Liver (tissue), 8 donors: ENCODE measurements at regions not wholly inside any gene's neighbourhood (a gene's known extent, or its start where the extent isn't known, plus 50 kb on each side); places are given as distances from the start of the nearest gene placed in this dataset.

Source experiments
- DNase-seq: peaks from one replicate; pipeline ENCODE4 v3.0.0-alpha.2; 2017; ENCODE audit warnings: low spot score
- H3K27ac ChIP-seq, 2 donors: one replicate each; pipeline ENCODE4 v1.7.0; 2013; ENCODE audit warnings: inconsistent platforms in 2 of 2, low read length in 2 of 2, control low read depth in 1 of 2, low read depth in 1 of 2, mild to moderate bottlenecking in 1 of 2
- H3K27me3 ChIP-seq, 4 donors: one replicate each; pipeline versions ENCODE4 v1.6.1 to v1.7.0; 2013; ENCODE audit warnings: low read length in 3 of 4, inconsistent platforms in 1 of 4, mild to moderate bottlenecking in 1 of 4, moderate library complexity in 1 of 4; ENCODE audit not compliant: control insufficient read depth in 4 of 4, insufficient read depth in 4 of 4
- H3K36me3 ChIP-seq, 4 donors: one replicate each; pipeline versions ENCODE4 v1.6.1 to v1.7.0; 2013; ENCODE audit warnings: low read length in 3 of 4, mild to moderate bottlenecking in 3 of 4, low read depth in 1 of 4, moderate library complexity in 1 of 4; ENCODE audit not compliant: control insufficient read depth in 4 of 4, insufficient read depth in 3 of 4
- H3K4me1 ChIP-seq, 4 donors: one replicate each; pipeline versions ENCODE4 v1.6.1 to v1.7.0; 2013; ENCODE audit warnings: low read length in 3 of 4, mild to moderate bottlenecking in 3 of 4, moderate library complexity in 1 of 4; ENCODE audit not compliant: control insufficient read depth in 4 of 4, insufficient read depth in 4 of 4
- H3K4me3 ChIP-seq, 3 donors: one replicate each; pipeline versions ENCODE4 v1.6.1 to v1.7.0; 2013; ENCODE audit warnings: low read length in 3 of 3, control low read depth in 1 of 3, low read depth in 1 of 3, mild to moderate bottlenecking in 1 of 3
- H3K9ac ChIP-seq, 2 donors: one replicate each; pipeline ENCODE4 v1.7.0; 2013; ENCODE audit warnings: low read length in 2 of 2, mild to moderate bottlenecking in 2 of 2, moderate library complexity in 2 of 2, control low read depth in 1 of 2, low read depth in 1 of 2
- H3K9me3 ChIP-seq, 4 donors: one replicate each; pipeline versions ENCODE4 v1.6.1 to v1.7.0; 2013; ENCODE audit warnings: low read length in 3 of 4; ENCODE audit not compliant: control insufficient read depth in 4 of 4
- FOXA1 ChIP-seq: IDR thresholded peaks from 2 replicates; pipeline ENCODE4 v1.6.1; 2016; ENCODE audit warnings: antibody characterized with exemption
- GABPA ChIP-seq, 2 donors: IDR thresholded peaks in 1 of 2; conservative IDR thresholded peaks in 1 of 2; 2 replicates each; pipeline ENCODE4 v1.6.1; 2016; ENCODE audit warnings: antibody characterized with exemption in 2 of 2, mild to moderate bottlenecking in 1 of 2, moderate library complexity in 1 of 2
- HNF4A ChIP-seq, 2 donors: conservative IDR thresholded peaks; 2 replicates each; pipeline ENCODE4 v1.6.1; 2016; ENCODE audit warnings: antibody characterized with exemption in 2 of 2, mild to moderate bottlenecking in 2 of 2
- JUND ChIP-seq, 2 donors: IDR thresholded peaks; 2 replicates each; pipeline ENCODE4 v1.6.1; 2016; ENCODE audit warnings: antibody characterized with exemption in 2 of 2
- NR2F2 ChIP-seq: IDR thresholded peaks from 2 replicates; pipeline ENCODE4 v1.6.1; 2016; ENCODE audit warnings: antibody characterized with exemption
- RAD21 ChIP-seq, 2 donors: IDR thresholded peaks; 2 replicates each; pipeline ENCODE4 v1.6.1; 2016; ENCODE audit warnings: antibody characterized with exemption in 2 of 2, mild to moderate bottlenecking in 2 of 2
- RXRA ChIP-seq, 2 donors: IDR thresholded peaks; 2 replicates each; pipeline ENCODE4 v1.6.1; 2017 to 2018; ENCODE audit warnings: antibody characterized with exemption in 2 of 2, mild to moderate bottlenecking in 1 of 2
- SP1 ChIP-seq: IDR thresholded peaks from 2 replicates; pipeline ENCODE4 v1.6.1; 2018; ENCODE audit warnings: antibody characterized with exemption, mild to moderate bottlenecking
- TAF1 ChIP-seq: conservative IDR thresholded peaks from 2 replicates; pipeline ENCODE4 v1.6.1; 2016; ENCODE audit warnings: antibody characterized with exemption, mild to moderate bottlenecking
- YY1 ChIP-seq: IDR thresholded peaks from 2 replicates; pipeline ENCODE4 v1.6.1; 2016; ENCODE audit warnings: antibody characterized with exemption, mild to moderate bottlenecking
- WGBS: extraction: QIAGEN DNeasy Blood & Tissue Kit; methylation state at CpG from one replicate; pipeline ENCODE4 v1.1.7; 2013; 5-methylcytosine and 5-hydroxymethylcytosine counted together
- TF ChIP-seq, protein P1 (sequence below): fragments of 150-350 bp; IDR thresholded peaks from 2 replicates; pipeline ENCODE4 v1.5.1; 2017; ENCODE audit warnings: improper control_type of control experiment, low read depth, low read length; ENCODE audit not compliant: missing input control
- TF ChIP-seq, protein P2 (sequence below): IDR thresholded peaks from 2 replicates; pipeline ENCODE4 v1.6.1; 2016; ENCODE audit warnings: antibody characterized with exemption
- TF ChIP-seq, protein P3 (sequence below): IDR thresholded peaks from 2 replicates; pipeline ENCODE4 v1.6.1; 2016; ENCODE audit warnings: antibody characterized with exemption, mild to moderate bottlenecking
- TF ChIP-seq, protein P4 (sequence below): IDR thresholded peaks from 2 replicates; pipeline ENCODE4 v1.6.1; 2016; ENCODE audit warnings: antibody characterized with exemption
- TF ChIP-seq, protein P5 (sequence below): IDR thresholded peaks from 2 replicates; pipeline ENCODE4 v1.6.1; 2016; ENCODE audit warnings: antibody characterized with exemption
- donor health status: healthy.
- donor health status: healthy.
- donor health status: healthy.
- donor health status: healthy.
- donor health status: healthy.

DNA sequence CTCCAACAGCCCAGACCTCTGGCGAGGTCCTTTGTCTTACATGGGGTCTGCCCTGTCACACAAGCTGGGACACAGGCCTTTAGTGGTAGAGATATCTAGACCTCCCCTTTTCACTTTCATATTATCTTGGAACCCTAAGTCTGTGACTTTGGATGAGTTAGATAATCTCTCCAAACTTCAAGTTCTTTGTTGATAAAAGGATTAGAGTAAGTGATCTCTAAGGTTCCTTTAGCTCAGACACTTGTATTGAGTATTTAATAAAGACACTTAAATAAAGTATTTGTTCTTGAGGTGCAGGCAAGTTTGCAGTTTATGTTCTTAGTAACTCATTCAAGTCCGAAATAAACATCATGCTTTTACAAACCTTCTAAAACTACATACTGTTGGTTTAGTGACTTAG is 459.6 kb downstream of the SHQ1 start (continued):
- TF ChIP-seq, protein P1, sequence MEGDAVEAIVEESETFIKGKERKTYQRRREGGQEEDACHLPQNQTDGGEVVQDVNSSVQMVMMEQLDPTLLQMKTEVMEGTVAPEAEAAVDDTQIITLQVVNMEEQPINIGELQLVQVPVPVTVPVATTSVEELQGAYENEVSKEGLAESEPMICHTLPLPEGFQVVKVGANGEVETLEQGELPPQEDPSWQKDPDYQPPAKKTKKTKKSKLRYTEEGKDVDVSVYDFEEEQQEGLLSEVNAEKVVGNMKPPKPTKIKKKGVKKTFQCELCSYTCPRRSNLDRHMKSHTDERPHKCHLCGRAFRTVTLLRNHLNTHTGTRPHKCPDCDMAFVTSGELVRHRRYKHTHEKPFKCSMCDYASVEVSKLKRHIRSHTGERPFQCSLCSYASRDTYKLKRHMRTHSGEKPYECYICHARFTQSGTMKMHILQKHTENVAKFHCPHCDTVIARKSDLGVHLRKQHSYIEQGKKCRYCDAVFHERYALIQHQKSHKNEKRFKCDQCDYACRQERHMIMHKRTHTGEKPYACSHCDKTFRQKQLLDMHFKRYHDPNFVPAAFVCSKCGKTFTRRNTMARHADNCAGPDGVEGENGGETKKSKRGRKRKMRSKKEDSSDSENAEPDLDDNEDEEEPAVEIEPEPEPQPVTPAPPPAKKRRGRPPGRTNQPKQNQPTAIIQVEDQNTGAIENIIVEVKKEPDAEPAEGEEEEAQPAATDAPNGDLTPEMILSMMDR, result no peak

DNA sequence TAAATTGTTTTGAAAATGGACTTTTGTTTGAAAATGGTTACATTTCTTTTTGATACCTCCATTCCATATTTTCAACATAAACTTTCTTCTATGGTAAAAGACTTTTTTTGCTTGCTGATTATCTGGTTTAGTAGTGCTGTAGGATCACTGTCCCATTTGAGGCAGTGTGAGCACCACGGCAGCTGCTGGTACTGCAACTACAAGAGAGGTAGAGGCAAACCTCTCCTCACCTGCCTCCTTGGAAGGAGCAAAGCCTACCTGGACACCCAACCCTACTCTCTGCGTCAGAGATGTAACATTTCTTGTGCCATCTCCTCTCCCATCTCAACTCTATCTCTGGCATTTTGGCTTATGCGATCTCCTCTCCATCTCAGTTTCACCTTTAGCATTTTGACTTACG is 460.1 kb downstream of the SHQ1 start:
- WGBS, result 94% methylated on average over 4 of the region's 4 CpGs
- no peak for DNase-seq
- Histone ChIP-seq H3K4me1 (peaks cover 0 to 11% (median 4%) of the 10 kb centered on the region in 4 donors), H3K4me3 (no peak overlapping the region), H3K27ac (no peak overlapping the region), H3K36me3 (no peaks in the 10 kb centered on the region), H3K27me3 (no peaks in the 10 kb centered on the region), H3K9me3 (no peaks in the 10 kb centered on the region), H3K9ac (no peak overlapping the region)
- TF ChIP-seq SP1, result no peak
- TF ChIP-seq, protein P2, sequence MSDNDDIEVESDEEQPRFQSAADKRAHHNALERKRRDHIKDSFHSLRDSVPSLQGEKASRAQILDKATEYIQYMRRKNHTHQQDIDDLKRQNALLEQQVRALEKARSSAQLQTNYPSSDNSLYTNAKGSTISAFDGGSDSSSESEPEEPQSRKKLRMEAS, result no peak
- TF ChIP-seq, protein P3, sequence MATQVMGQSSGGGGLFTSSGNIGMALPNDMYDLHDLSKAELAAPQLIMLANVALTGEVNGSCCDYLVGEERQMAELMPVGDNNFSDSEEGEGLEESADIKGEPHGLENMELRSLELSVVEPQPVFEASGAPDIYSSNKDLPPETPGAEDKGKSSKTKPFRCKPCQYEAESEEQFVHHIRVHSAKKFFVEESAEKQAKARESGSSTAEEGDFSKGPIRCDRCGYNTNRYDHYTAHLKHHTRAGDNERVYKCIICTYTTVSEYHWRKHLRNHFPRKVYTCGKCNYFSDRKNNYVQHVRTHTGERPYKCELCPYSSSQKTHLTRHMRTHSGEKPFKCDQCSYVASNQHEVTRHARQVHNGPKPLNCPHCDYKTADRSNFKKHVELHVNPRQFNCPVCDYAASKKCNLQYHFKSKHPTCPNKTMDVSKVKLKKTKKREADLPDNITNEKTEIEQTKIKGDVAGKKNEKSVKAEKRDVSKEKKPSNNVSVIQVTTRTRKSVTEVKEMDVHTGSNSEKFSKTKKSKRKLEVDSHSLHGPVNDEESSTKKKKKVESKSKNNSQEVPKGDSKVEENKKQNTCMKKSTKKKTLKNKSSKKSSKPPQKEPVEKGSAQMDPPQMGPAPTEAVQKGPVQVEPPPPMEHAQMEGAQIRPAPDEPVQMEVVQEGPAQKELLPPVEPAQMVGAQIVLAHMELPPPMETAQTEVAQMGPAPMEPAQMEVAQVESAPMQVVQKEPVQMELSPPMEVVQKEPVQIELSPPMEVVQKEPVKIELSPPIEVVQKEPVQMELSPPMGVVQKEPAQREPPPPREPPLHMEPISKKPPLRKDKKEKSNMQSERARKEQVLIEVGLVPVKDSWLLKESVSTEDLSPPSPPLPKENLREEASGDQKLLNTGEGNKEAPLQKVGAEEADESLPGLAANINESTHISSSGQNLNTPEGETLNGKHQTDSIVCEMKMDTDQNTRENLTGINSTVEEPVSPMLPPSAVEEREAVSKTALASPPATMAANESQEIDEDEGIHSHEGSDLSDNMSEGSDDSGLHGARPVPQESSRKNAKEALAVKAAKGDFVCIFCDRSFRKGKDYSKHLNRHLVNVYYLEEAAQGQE, result no peak
- no peak for TF ChIP-seq YY1
- TF ChIP-seq GABPA (IDR thresholded peaks at IDR 0.05 in 1 of 2, conservative IDR thresholded peaks at IDR 0.05 in 1 of 2), result no peak
- no peak for TF ChIP-seq HNF4A (conservative IDR thresholded peaks at IDR 0.05)
- TF ChIP-seq RAD21 (IDR thresholded peaks at IDR 0.05), result no peak
- TF ChIP-seq RXRA (IDR thresholded peaks at IDR 0.05), result no peak
- no peak for TF ChIP-seq FOXA1
- no peak for TF ChIP-seq TAF1
- TF ChIP-seq JUND (IDR thresholded peaks at IDR 0.05), result no peak
- TF ChIP-seq, protein P4, sequence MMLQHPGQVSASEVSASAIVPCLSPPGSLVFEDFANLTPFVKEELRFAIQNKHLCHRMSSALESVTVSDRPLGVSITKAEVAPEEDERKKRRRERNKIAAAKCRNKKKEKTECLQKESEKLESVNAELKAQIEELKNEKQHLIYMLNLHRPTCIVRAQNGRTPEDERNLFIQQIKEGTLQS, result no peak
- TF ChIP-seq, protein P5, sequence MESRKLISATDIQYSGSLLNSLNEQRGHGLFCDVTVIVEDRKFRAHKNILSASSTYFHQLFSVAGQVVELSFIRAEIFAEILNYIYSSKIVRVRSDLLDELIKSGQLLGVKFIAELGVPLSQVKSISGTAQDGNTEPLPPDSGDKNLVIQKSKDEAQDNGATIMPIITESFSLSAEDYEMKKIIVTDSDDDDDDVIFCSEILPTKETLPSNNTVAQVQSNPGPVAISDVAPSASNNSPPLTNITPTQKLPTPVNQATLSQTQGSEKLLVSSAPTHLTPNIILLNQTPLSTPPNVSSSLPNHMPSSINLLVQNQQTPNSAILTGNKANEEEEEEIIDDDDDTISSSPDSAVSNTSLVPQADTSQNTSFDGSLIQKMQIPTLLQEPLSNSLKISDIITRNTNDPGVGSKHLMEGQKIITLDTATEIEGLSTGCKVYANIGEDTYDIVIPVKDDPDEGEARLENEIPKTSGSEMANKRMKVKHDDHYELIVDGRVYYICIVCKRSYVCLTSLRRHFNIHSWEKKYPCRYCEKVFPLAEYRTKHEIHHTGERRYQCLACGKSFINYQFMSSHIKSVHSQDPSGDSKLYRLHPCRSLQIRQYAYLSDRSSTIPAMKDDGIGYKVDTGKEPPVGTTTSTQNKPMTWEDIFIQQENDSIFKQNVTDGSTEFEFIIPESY, result no peak
- TF ChIP-seq NR2F2, result no peak
